PFSK-1 (cell line): ENCODE measurements at regions not wholly inside any gene's neighbourhood (a gene's known extent, or its start where the extent isn't known, plus 50 kb on each side); places are given as distances from the start of the nearest gene placed in this dataset.

Experiments
- FOXP2 ChIP-seq: optimal IDR thresholded peaks from 2 replicates; pipeline ENCODE3; 2011; ENCODE audit warnings: borderline replicate concordance, control low read depth, inconsistent platforms; ENCODE audit not compliant: insufficient read depth; ENCODE audit errors: extremely low read length, extremely low read depth
- POLR2AphosphoS5 ChIP-seq: IDR thresholded peaks from 2 replicates; pipeline ENCODE4 v1.6.1; 2012; ENCODE audit warnings: low read depth, mild to moderate bottlenecking, control low read depth, low read length, moderate library complexity
- REST ChIP-seq, 2 experiments: IDR thresholded peaks; 2 replicates each; pipeline versions ENCODE4 v1.6.1 to v1.8.0; 2011 to 2012; ENCODE audit warnings: low read depth in 2 of 2, low read length in 2 of 2, control low read depth in 1 of 2, inconsistent platforms in 1 of 2, mild to moderate bottlenecking in 1 of 2, moderate library complexity in 1 of 2; ENCODE audit not compliant: insufficient read depth in 1 of 2
- SIN3A ChIP-seq: IDR thresholded peaks from 2 replicates; pipeline ENCODE4 v1.6.1; 2012; ENCODE audit warnings: mild to moderate bottlenecking, low read length, moderate library complexity, borderline replicate concordance; ENCODE audit not compliant: insufficient read depth
- TAF1 ChIP-seq: IDR thresholded peaks from 2 replicates; pipeline ENCODE4 v1.6.1; 2012; ENCODE audit warnings: low read length, control low read depth, borderline replicate concordance; ENCODE audit not compliant: insufficient read depth

GRCh38 chr10:60654813-60655464, 123.3 kb upstream of the CDK1 start:
- TF ChIP-seq POLR2AphosphoS5 (no peak), TAF1 (no peak), REST (IDR thresholded peaks at IDR 0.05; ENCODE audit: insufficient read depth in 1 of 2, low read depth in 2 of 2, low read length in 2 of 2) (no peak), SIN3A (no peak), FOXP2 (no peak)

DNA sequence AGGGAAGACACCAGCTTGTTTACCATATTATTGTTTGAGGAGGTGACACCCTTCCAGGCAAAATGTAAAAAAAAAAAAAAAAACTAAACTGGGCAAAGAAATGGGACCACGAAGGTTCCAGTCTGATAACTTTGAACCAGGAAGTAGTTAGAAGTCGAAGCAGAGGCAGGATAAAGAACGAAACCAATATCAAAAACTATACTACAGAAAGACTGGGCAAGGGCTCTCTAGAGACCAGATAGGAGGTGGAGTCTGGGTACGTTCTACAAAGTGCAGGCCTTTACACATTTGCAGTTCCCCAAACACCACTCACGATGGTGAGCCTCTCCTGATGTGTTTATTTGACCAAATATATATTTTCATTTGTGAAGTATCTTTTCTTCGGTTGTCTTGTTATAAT, 125.7 kb upstream of the CDK1 start:
- no peak for TF ChIP-seq POLR2AphosphoS5
- no peak for TF ChIP-seq SIN3A
- no peak for TF ChIP-seq FOXP2
- TF ChIP-seq TAF1, result no peak

DNA sequence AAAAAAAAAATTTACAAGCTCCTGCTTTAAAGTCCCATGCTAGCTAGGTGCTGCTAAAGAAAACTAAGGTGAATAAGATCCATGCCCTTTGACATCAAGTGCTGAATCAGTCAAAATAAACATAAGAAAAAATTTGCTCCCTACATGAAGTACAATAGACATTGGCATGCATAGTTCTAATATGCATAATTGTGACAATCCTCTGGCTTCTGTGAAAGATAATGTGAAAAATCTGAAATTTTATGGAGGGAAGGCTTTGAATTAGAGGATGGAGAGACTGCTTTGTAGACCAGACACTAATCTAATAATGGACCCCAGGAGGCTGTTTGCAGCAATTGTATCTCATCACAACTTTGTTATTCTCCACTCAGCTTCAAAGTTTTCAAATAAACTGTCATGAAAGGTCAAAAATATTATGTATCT, 127.9 kb upstream of the CDK1 start:
- TF ChIP-seq FOXP2 (no peak), REST (IDR thresholded peaks at IDR 0.05; ENCODE audit: insufficient read depth in 1 of 2, low read depth in 2 of 2, low read length in 2 of 2) (no peak), TAF1 (no peak), SIN3A (no peak), POLR2AphosphoS5 (no peak)

DNA sequence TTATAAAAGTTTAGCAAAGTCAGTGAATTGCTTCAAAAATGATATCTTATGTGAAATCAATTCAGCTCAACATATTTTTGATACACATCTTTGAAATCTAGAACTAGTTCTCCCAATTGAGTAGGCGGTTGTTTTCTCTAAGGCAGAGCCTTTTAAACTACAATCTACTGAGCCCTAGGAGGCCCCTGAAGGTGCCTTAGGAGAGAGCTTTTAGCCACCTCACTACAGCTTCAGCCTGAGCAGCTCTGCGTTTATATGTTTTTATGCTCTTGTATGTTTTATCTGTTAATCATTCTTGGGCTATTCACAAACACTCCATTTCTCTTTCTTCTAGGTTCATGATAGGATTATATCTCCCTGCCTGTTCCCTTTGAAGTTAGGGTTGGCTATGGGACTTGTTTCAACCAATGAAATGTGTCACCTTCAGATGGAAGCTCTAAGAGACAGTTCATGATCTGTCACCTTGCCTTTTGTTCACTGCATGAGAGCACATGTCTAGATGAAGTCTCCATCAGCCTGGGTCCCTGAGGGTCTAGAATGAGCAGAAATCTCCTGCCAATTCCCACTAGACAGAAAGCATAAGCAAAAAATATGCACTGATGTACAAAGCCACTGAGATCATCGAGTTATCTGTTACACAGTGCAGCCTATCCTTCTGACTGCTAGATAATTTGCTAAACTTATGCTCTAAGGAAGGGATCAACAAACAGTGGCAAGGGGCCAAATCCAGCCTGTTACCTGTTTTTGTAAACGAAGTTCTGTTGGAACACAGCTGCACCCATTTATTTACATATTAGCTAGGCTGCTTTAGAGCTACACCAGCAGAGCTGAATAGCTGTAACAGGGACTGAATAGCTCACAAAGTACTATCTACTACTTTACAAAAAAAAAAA, 128.5 kb upstream of the CDK1 start:
- no peak for TF ChIP-seq TAF1
- TF ChIP-seq FOXP2, result no peak
- TF ChIP-seq POLR2AphosphoS5, result no peak
- no peak for TF ChIP-seq SIN3A
- TF ChIP-seq REST (IDR thresholded peaks at IDR 0.05; ENCODE audit: insufficient read depth in 1 of 2, low read depth in 2 of 2, low read length in 2 of 2), result no peak

GRCh38 chr10:60648761-60649160, 129.5 kb upstream of the CDK1 start:
- no peak for TF ChIP-seq SIN3A
- no peak for TF ChIP-seq FOXP2
- no peak for TF ChIP-seq POLR2AphosphoS5
- no peak for TF ChIP-seq TAF1
- no peak for TF ChIP-seq REST (IDR thresholded peaks at IDR 0.05; ENCODE audit: insufficient read depth in 1 of 2, low read depth in 2 of 2, low read length in 2 of 2)
